Glutamatergic neuron (in vitro differentiated cells): ENCODE measurements at regions not wholly inside any gene's neighbourhood (a gene's known extent, or its start where the extent isn't known, plus 50 kb on each side); places are given as distances from the start of the nearest gene placed in this dataset.

Source experiments
- DNase-seq: peaks from one replicate; pipeline ENCODE4 v3.0.0; 2022
- H3K27ac Mint-ChIP-seq: one replicate; pipeline ENCODE4 v1.8.0; 2020; ENCODE audit warnings: mild to moderate bottlenecking, mixed read lengths, inconsistent platforms; ENCODE audit not compliant: unreplicated experiment
- H3K27me3 Mint-ChIP-seq: one replicate; pipeline ENCODE4 v1.8.0; 2020; ENCODE audit warnings: mild to moderate bottlenecking, moderate library complexity, mixed read lengths, inconsistent platforms; ENCODE audit not compliant: unreplicated experiment
- H3K36me3 Mint-ChIP-seq: one replicate; pipeline ENCODE4 v1.8.0; 2020; ENCODE audit warnings: mild to moderate bottlenecking, mixed read lengths, inconsistent platforms; ENCODE audit not compliant: unreplicated experiment
- H3K4me1 Mint-ChIP-seq: one replicate; pipeline ENCODE4 v1.8.0; 2020; ENCODE audit warnings: mild to moderate bottlenecking, low read depth, mixed read lengths, inconsistent platforms; ENCODE audit not compliant: unreplicated experiment
- H3K4me3 Mint-ChIP-seq: one replicate; pipeline ENCODE4 v1.8.0; 2020; ENCODE audit warnings: mild to moderate bottlenecking, mixed read lengths, inconsistent platforms; ENCODE audit not compliant: unreplicated experiment
- H3K9me3 Mint-ChIP-seq: one replicate; pipeline ENCODE4 v1.8.0; 2020; ENCODE audit warnings: mild to moderate bottlenecking, moderate library complexity, mixed read lengths, inconsistent platforms; ENCODE audit not compliant: unreplicated experiment
- TF ChIP-seq, protein P1 (sequence below): fragments of 200-600 bp; sonication (generic); IDR thresholded peaks from one replicate; pipeline ENCODE4 v1.5.0; 2021; ENCODE audit not compliant: partially characterized antibody, unreplicated experiment

DNA sequence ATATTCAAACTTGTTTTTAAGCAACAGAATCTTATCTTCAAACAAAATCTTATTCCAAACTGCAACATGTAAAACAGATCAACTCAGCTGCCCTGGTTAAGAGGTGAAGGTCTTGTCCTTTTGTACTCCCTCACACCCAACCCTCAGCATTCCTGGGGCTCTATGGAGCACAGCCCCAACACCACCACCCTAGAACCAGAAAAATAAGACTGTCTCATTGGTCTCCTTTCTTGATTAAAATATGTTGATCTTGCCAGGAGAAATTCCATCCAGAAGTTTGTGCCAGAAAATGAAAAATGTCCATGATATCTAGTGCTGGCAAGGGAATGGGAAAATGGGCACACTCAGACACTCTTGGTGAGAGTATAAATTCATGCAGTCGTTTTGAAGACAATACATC, 62.1 kb upstream of the TMEM17 start:
- Mint-ChIP-seq H3K27ac (no peak overlapping the region), H3K4me1 (no peaks in the 10 kb centered on the region), H3K36me3 (no peaks in the 10 kb centered on the region), H3K4me3 (no peak overlapping the region), H3K27me3 (peaks cover 1% of the 10 kb centered on the region), H3K9me3 (no peaks in the 10 kb centered on the region)
- DNase-seq = no peak
- TF ChIP-seq, protein P1, sequence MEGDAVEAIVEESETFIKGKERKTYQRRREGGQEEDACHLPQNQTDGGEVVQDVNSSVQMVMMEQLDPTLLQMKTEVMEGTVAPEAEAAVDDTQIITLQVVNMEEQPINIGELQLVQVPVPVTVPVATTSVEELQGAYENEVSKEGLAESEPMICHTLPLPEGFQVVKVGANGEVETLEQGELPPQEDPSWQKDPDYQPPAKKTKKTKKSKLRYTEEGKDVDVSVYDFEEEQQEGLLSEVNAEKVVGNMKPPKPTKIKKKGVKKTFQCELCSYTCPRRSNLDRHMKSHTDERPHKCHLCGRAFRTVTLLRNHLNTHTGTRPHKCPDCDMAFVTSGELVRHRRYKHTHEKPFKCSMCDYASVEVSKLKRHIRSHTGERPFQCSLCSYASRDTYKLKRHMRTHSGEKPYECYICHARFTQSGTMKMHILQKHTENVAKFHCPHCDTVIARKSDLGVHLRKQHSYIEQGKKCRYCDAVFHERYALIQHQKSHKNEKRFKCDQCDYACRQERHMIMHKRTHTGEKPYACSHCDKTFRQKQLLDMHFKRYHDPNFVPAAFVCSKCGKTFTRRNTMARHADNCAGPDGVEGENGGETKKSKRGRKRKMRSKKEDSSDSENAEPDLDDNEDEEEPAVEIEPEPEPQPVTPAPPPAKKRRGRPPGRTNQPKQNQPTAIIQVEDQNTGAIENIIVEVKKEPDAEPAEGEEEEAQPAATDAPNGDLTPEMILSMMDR = no peak

GRCh38 chr2:62567669-62568068, 61.7 kb upstream of the TMEM17 start:
- no peak overlapping the region for H3K4me3 Mint-ChIP-seq
- TF ChIP-seq, protein P1 = no peak
- H3K4me1 Mint-ChIP-seq = no peaks in the 10 kb centered on the region
- H3K9me3 Mint-ChIP-seq = no peaks in the 10 kb centered on the region
- DNase-seq = no peak
- no peaks in the 10 kb centered on the region for H3K36me3 Mint-ChIP-seq
- H3K27ac Mint-ChIP-seq = no peak overlapping the region
- H3K27me3 Mint-ChIP-seq = peaks cover 1% of the 10 kb centered on the region

DNA sequence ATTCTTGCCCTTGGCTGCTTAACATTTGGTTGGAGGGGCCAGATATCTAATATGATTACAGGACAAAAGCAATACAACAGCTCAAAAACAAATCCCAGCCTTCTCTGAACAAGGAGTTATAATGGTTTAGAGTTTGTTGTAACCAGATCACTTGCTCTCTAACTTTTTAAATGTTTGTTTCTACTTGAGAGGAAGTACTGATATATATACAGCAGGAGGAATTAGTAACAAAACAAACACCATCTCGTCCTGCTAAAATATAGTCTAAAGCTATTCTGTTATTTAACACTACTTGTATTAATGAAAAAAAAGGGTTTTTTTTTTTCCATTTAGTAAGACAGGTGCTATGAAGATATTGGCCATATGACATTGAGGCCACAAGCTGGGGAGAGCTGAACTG, 60.9 kb upstream of the TMEM17 start:
- Mint-ChIP-seq H3K4me3 (no peak overlapping the region), H3K27me3 (peaks cover 1% of the 10 kb centered on the region), H3K36me3 (no peaks in the 10 kb centered on the region), H3K4me1 (no peaks in the 10 kb centered on the region), H3K9me3 (peaks cover 2% of the 10 kb centered on the region), H3K27ac (no peak overlapping the region)
- TF ChIP-seq, protein P1 = no peak
- no peak for DNase-seq

GRCh38 chr2:62565309-62565908, 59.4 kb upstream of the TMEM17 start:
- H3K27ac Mint-ChIP-seq = no peak overlapping the region
- DNase-seq = no peak
- H3K27me3 Mint-ChIP-seq = no peaks in the 10 kb centered on the region
- no peaks in the 10 kb centered on the region for H3K4me1 Mint-ChIP-seq
- TF ChIP-seq, protein P1 = no peak
- no peaks in the 10 kb centered on the region for H3K36me3 Mint-ChIP-seq
- H3K4me3 Mint-ChIP-seq = no peak overlapping the region
- H3K9me3 Mint-ChIP-seq = peaks cover 2% of the 10 kb centered on the region

DNA sequence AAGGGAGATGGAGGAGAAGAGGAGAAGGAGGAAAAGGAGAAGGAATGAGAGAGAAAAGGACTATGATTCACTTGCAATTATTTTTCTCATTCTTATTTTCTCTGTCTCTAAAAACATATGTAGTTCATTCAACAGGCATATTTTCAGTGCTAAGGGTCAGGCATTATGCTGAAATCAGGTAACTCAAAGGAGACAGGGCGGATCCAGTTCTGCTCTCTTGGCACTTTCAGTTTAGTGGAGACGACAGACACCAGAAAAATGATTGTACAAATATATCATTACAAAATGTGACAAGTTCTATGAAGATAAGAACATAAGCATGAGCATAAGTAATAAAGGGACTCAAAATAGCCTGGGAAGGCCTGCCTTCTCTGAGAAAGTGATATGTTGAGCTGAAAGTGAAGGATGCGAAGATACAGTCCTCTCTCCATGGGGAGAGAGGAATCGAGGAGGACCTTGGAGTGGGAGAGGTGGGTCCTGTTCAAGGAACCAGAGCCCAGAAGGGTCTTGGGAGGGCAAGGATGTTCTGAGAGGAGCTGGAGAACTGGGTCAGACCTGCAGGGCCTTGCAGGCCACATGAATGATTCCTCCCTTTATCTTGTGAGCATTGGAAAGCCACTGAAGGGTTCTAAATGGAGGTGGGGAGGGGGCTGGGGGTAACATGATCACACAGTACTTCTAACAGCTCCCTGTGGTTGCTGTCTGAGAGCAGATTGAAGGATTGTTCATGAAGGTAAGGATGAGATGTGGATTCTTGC, 58.6 kb upstream of the TMEM17 start:
- TF ChIP-seq, protein P1 = no peak
- no peak for DNase-seq
- H3K4me1 Mint-ChIP-seq = no peaks in the 10 kb centered on the region
- no peaks in the 10 kb centered on the region for H3K27me3 Mint-ChIP-seq
- H3K4me3 Mint-ChIP-seq = no peak overlapping the region
- H3K36me3 Mint-ChIP-seq = no peaks in the 10 kb centered on the region
- no peak overlapping the region for H3K27ac Mint-ChIP-seq
- peaks cover 2% of the 10 kb centered on the region for H3K9me3 Mint-ChIP-seq
